ENCODE measurements at regions not wholly inside any gene's neighbourhood (a gene's known extent, or its start where the extent isn't known, plus 50 kb on each side); places are given as distances from the start of the nearest gene placed in this dataset.

GRCh38 chr9:20197976-20198685, 409.3 kb upstream of the SLC24A2 start:
- no peak for TF ChIP-seq POLR2AphosphoS5 (IDR thresholded peaks at IDR 0.05; ENCODE audit: borderline replicate concordance, low read depth, low read length)
- no peak for TF ChIP-seq EZH2 (IDR thresholded peaks at IDR 0.05)
- TF ChIP-seq FOXP2 (optimal IDR thresholded peaks at IDR 0.05; ENCODE audit: control extremely low read depth, extremely low read length, insufficient read depth): no peak
